Trophoblast cell (in vitro differentiated cells and primary cell): ENCODE measurements at regions not wholly inside any gene's neighbourhood (a gene's known extent, or its start where the extent isn't known, plus 50 kb on each side); places are given as distances from the start of the nearest gene placed in this dataset.

ENCODE experiments used
- DNase-seq, 2 donors: peaks; one replicate each; pipeline ENCODE4 v3.0.0-alpha.2; 2016
- H2AFZ ChIP-seq: 2 replicates; pipeline ENCODE4 v1.6.1; 2013; ENCODE audit warnings: low read length, moderate library complexity, mild to moderate bottlenecking; ENCODE audit not compliant: insufficient read depth, poor library complexity
- H2AK5ac ChIP-seq: 2 replicates; pipeline ENCODE4 v1.6.1; 2013; ENCODE audit warnings: mild to moderate bottlenecking, low read length
- H2BK120ac ChIP-seq: 2 replicates; pipeline ENCODE4 v1.6.1; 2013; ENCODE audit warnings: low read length, mild to moderate bottlenecking, moderate library complexity; ENCODE audit not compliant: insufficient read depth, poor library complexity
- H2BK12ac ChIP-seq: 2 replicates; pipeline ENCODE4 v1.6.1; 2013; ENCODE audit warnings: mild to moderate bottlenecking, low read length, moderate library complexity
- H2BK5ac ChIP-seq: 2 replicates; pipeline ENCODE4 v1.6.1; 2013; ENCODE audit warnings: low read length, low read depth, moderate library complexity, mild to moderate bottlenecking; ENCODE audit not compliant: poor library complexity
- H3K14ac ChIP-seq: 2 replicates; pipeline ENCODE4 v1.6.1; 2013; ENCODE audit warnings: mild to moderate bottlenecking, low read length
- H3K18ac ChIP-seq: 2 replicates; pipeline ENCODE4 v1.6.1; 2013; ENCODE audit warnings: mild to moderate bottlenecking, low read length
- H3K23ac ChIP-seq: 2 replicates; pipeline ENCODE4 v1.6.1; 2013; ENCODE audit warnings: low read length
- H3K27ac ChIP-seq: 2 replicates; pipeline ENCODE4 v1.5.1; 2013; ENCODE audit warnings: low read depth, mild to moderate bottlenecking, inconsistent platforms, low read length, moderate library complexity
- H3K27me3 ChIP-seq: 2 replicates; pipeline ENCODE4 v1.6.1; 2013; ENCODE audit warnings: inconsistent platforms, mild to moderate bottlenecking, low read length, moderate library complexity; ENCODE audit not compliant: insufficient read depth
- H3K36me3 ChIP-seq, 2 experiments: 1 replicate in 1 of 2; 2 replicates in 1 of 2; pipeline ENCODE4 v1.6.1; 2013; ENCODE audit warnings: low read length in 2 of 2, mild to moderate bottlenecking in 2 of 2, moderate library complexity in 1 of 2; ENCODE audit not compliant: insufficient read depth in 2 of 2, control insufficient read depth in 1 of 2
- H3K4ac ChIP-seq: 2 replicates; pipeline ENCODE4 v1.6.1; 2013; ENCODE audit warnings: low read depth, mild to moderate bottlenecking, low read length, moderate library complexity
- H3K4me1 ChIP-seq, 2 experiments: 1 replicate in 1 of 2; 2 replicates in 1 of 2; pipeline ENCODE4 v1.6.1; 2013; ENCODE audit warnings: low read length in 2 of 2, mild to moderate bottlenecking in 2 of 2, moderate library complexity in 1 of 2; ENCODE audit not compliant: insufficient read depth in 2 of 2, control insufficient read depth in 1 of 2
- H3K4me2 ChIP-seq: 2 replicates; pipeline ENCODE4 v1.6.1; 2013; ENCODE audit warnings: inconsistent platforms, mild to moderate bottlenecking, low read length, moderate library complexity
- H3K4me3 ChIP-seq: 2 replicates; pipeline ENCODE4 v1.5.1; 2013; ENCODE audit warnings: mild to moderate bottlenecking, low read depth, low read length, inconsistent platforms
- H3K79me1 ChIP-seq: one replicate; pipeline ENCODE4 v1.6.1; 2013; ENCODE audit warnings: low read length
- H3K79me2 ChIP-seq: 2 replicates; pipeline ENCODE4 v1.6.1; 2013; ENCODE audit warnings: low read length, mild to moderate bottlenecking; ENCODE audit not compliant: control insufficient read depth, insufficient read depth, poor library complexity
- H3K9ac ChIP-seq: 2 replicates; pipeline ENCODE4 v1.6.1; 2013; ENCODE audit warnings: mild to moderate bottlenecking, low read length
- H3K9me3 ChIP-seq: 2 replicates; pipeline ENCODE4 v1.6.1; 2013; ENCODE audit warnings: low read depth, mild to moderate bottlenecking, control low read depth, inconsistent platforms, low read length; ENCODE audit not compliant: insufficient read depth
- H4K12ac ChIP-seq: 2 replicates; pipeline ENCODE4 v1.6.1; 2013; ENCODE audit warnings: low read depth, mild to moderate bottlenecking, low read length, moderate library complexity
- H4K8ac ChIP-seq: 2 replicates; pipeline ENCODE4 v1.6.1; 2013; ENCODE audit warnings: low read depth, mild to moderate bottlenecking, low read length, moderate library complexity
- H4K91ac ChIP-seq: one replicate; pipeline ENCODE4 v1.6.1; 2013; ENCODE audit warnings: low read depth, mild to moderate bottlenecking, low read length, moderate library complexity
- WGBS: extraction: QIAGEN DNeasy Blood & Tissue Kit; methylation state at CpG from one replicate; pipeline ENCODE4 v1.1.7; 2013; ENCODE audit warnings: missing lambda C conversion rate; ENCODE audit not compliant: insufficient read length, insufficient coverage; ENCODE audit errors: extremely low coverage; 5-methylcytosine and 5-hydroxymethylcytosine counted together

GRCh38 chr10:123561141-123561440 lies 105.1 kb upstream of the GPR26 start:
- Histone ChIP-seq H3K79me2 (no peaks in the 10 kb centered on the region), H3K9me3 (no peaks in the 10 kb centered on the region), H3K14ac (no peak overlapping the region), H2AFZ (no peak overlapping the region), H3K9ac (no peak overlapping the region), H4K91ac (no peak overlapping the region), H3K27me3 (no peaks in the 10 kb centered on the region), H3K18ac (no peak overlapping the region), H3K23ac (no peak overlapping the region), H2BK120ac (no peak overlapping the region), H3K36me3 (no peaks in the 10 kb centered on the region), H3K4me2 (no peak overlapping the region), H3K4me1 (peaks cover 5 to 8% of the 10 kb centered on the region in 2 experiments), H4K12ac (no peak overlapping the region), H3K27ac (peak overlapping the region; percentile 5), H2BK12ac (no peak overlapping the region), H3K4ac (no peak overlapping the region), H3K4me3 (no peak overlapping the region), H3K79me1 (peaks cover 2% of the 10 kb centered on the region), H2AK5ac (no peak overlapping the region), H2BK5ac (no peak overlapping the region), H4K8ac (no peak overlapping the region)
- no CpG with 5 or more reads among the region's 4 CpGs for WGBS
- no peak for DNase-seq

- peaks cover 5 to 8% of the 10 kb centered on the region in 2 experiments for H3K4me1 ChIP-seq
- no CpG with 5 or more reads among the region's 1 CpG for WGBS
- H2BK12ac ChIP-seq = no peak overlapping the region
- H4K91ac ChIP-seq = no peak overlapping the region
- peak in 1 of 2 donors; percentile 8 for DNase-seq
- no peaks in the 10 kb centered on the region for H3K79me2 ChIP-seq
- H3K4ac ChIP-seq = no peak overlapping the region
- no peak overlapping the region for H2BK5ac ChIP-seq
- H2BK120ac ChIP-seq = no peak overlapping the region
- H3K23ac ChIP-seq = no peak overlapping the region
- H4K12ac ChIP-seq = no peak overlapping the region
- H3K9me3 ChIP-seq = peaks cover 2% of the 10 kb centered on the region
- H3K4me2 ChIP-seq = no peak overlapping the region
- H3K79me1 ChIP-seq = peaks cover 2% of the 10 kb centered on the region
- no peak overlapping the region for H2AK5ac ChIP-seq
- H3K36me3 ChIP-seq = no peaks in the 10 kb centered on the region
- no peak overlapping the region for H3K4me3 ChIP-seq
- H3K27ac ChIP-seq = no peak overlapping the region
- no peak overlapping the region for H3K9ac ChIP-seq
- no peak overlapping the region for H3K18ac ChIP-seq
- H4K8ac ChIP-seq = no peak overlapping the region
- H3K14ac ChIP-seq = no peak overlapping the region
- H3K27me3 ChIP-seq = no peaks in the 10 kb centered on the region
- no peak overlapping the region for H2AFZ ChIP-seq
Measured at GRCh38 chr10:123562387-123562786, 103.8 kb upstream of the GPR26 start.

GRCh38 chr10:123562811-123563580 lies 103.2 kb upstream of the GPR26 start:
- peaks cover 2% of the 10 kb centered on the region for H3K79me1 ChIP-seq
- H3K9ac ChIP-seq = no peak overlapping the region
- WGBS = no CpG with 5 or more reads among the region's 8 CpGs
- no peak overlapping the region for H4K8ac ChIP-seq
- H3K14ac ChIP-seq = no peak overlapping the region
- H3K27ac ChIP-seq = no peak overlapping the region
- no peak overlapping the region for H2BK5ac ChIP-seq
- no peak overlapping the region for H4K91ac ChIP-seq
- H3K23ac ChIP-seq = no peak overlapping the region
- H3K4me2 ChIP-seq = no peak overlapping the region
- H3K36me3 ChIP-seq = no peaks in the 10 kb centered on the region
- no peak overlapping the region for H2BK120ac ChIP-seq
- no peak overlapping the region for H4K12ac ChIP-seq
- H2AFZ ChIP-seq = no peak overlapping the region
- H3K4ac ChIP-seq = no peak overlapping the region
- peaks cover 5 to 8% of the 10 kb centered on the region in 2 experiments for H3K4me1 ChIP-seq
- no peak overlapping the region for H3K4me3 ChIP-seq
- DNase-seq = peak in 1 of 2 donors; percentile 30
- no peaks in the 10 kb centered on the region for H3K79me2 ChIP-seq
- no peak overlapping the region for H3K18ac ChIP-seq
- peaks cover 4% of the 10 kb centered on the region for H3K9me3 ChIP-seq
- H3K27me3 ChIP-seq = no peaks in the 10 kb centered on the region
- H2BK12ac ChIP-seq = no peak overlapping the region
- no peak overlapping the region for H2AK5ac ChIP-seq

- H4K8ac ChIP-seq = no peak overlapping the region
- no peak overlapping the region for H2AFZ ChIP-seq
- H2BK120ac ChIP-seq = no peak overlapping the region
- H3K9ac ChIP-seq = no peak overlapping the region
- H3K4me2 ChIP-seq = no peak overlapping the region
- no CpG with 5 or more reads among the region's 5 CpGs for WGBS
- H3K14ac ChIP-seq = no peak overlapping the region
- no peak overlapping the region for H3K4me3 ChIP-seq
- no peaks in the 10 kb centered on the region for H3K27me3 ChIP-seq
- peaks cover 5% of the 10 kb centered on the region for H3K9me3 ChIP-seq
- no peak overlapping the region for H2AK5ac ChIP-seq
- no peak overlapping the region for H3K4ac ChIP-seq
- H4K12ac ChIP-seq = no peak overlapping the region
- no peaks in the 10 kb centered on the region for H3K79me2 ChIP-seq
- no peak overlapping the region for H3K23ac ChIP-seq
- DNase-seq = no peak
- no peak overlapping the region for H2BK5ac ChIP-seq
- H2BK12ac ChIP-seq = no peak overlapping the region
- peaks cover 5 to 8% of the 10 kb centered on the region in 2 experiments for H3K4me1 ChIP-seq
- no peak overlapping the region for H3K27ac ChIP-seq
- peaks cover 2% of the 10 kb centered on the region for H3K79me1 ChIP-seq
- H3K18ac ChIP-seq = no peak overlapping the region
- H3K36me3 ChIP-seq = no peaks in the 10 kb centered on the region
- H4K91ac ChIP-seq = no peak overlapping the region
Measured at GRCh38 chr10:123563581-123563855, 102.6 kb upstream of the GPR26 start.
